Neuronal stem cell (in vitro differentiated cells): ENCODE measurements at regions not wholly inside any gene's neighbourhood (a gene's known extent, or its start where the extent isn't known, plus 50 kb on each side); places are given as distances from the start of the nearest gene placed in this dataset.

Experiments used
- DNase-seq: peaks from one replicate; pipeline ENCODE4 v3.0.0-alpha.2; 2013; ENCODE audit warnings: low spot score
- H2AFZ ChIP-seq: one replicate; pipeline ENCODE4 v1.6.1; 2013; ENCODE audit warnings: mild to moderate bottlenecking, low read length, inconsistent platforms
- H2AK5ac ChIP-seq: 2 replicates; pipeline ENCODE4 v1.6.1; 2013; ENCODE audit warnings: low read depth, mild to moderate bottlenecking, inconsistent platforms, low read length, moderate library complexity, mixed read lengths
- H2BK120ac ChIP-seq: 2 replicates; pipeline ENCODE4 v1.6.1; 2013; ENCODE audit warnings: low read depth, mild to moderate bottlenecking, inconsistent platforms, low read length, moderate library complexity, mixed read lengths
- H2BK12ac ChIP-seq: one replicate; pipeline ENCODE4 v1.6.1; 2013; ENCODE audit warnings: low read length, inconsistent platforms
- H2BK15ac ChIP-seq: 2 replicates; pipeline ENCODE4 v1.6.1; 2013; ENCODE audit warnings: mild to moderate bottlenecking, low read length, inconsistent platforms, mixed read lengths
- H2BK5ac ChIP-seq: one replicate; pipeline ENCODE4 v1.6.1; 2013; ENCODE audit warnings: inconsistent platforms, mild to moderate bottlenecking, low read length, moderate library complexity
- H3K14ac ChIP-seq: one replicate; pipeline ENCODE4 v1.6.1; 2013; ENCODE audit warnings: low read length, inconsistent platforms
- H3K18ac ChIP-seq: 2 replicates; pipeline ENCODE4 v1.6.1; 2013; ENCODE audit warnings: low read length, inconsistent platforms
- H3K23ac ChIP-seq: 2 replicates; pipeline ENCODE4 v1.6.1; 2013; ENCODE audit warnings: low read depth, mild to moderate bottlenecking, mixed read lengths, low read length, inconsistent platforms; ENCODE audit not compliant: poor library complexity
- H3K27ac ChIP-seq: replicated peaks from 3 replicates; pipeline ENCODE4 v1.5.1; 2013; ENCODE audit warnings: low read length, inconsistent platforms
- H3K27me3 ChIP-seq, 3 experiments: 2 replicates each; pipeline ENCODE4 v1.6.1; 2013; ENCODE audit warnings: low read length in 3 of 3, mild to moderate bottlenecking in 2 of 3, inconsistent platforms in 1 of 3, low read depth in 1 of 3, mixed read lengths in 1 of 3, moderate library complexity in 1 of 3; ENCODE audit not compliant: control insufficient read depth in 3 of 3, insufficient read depth in 3 of 3
- H3K36me3 ChIP-seq, 2 donors: replicated peaks in 1 of 2; 2 replicates each; pipeline ENCODE4 v1.6.1; 2013; ENCODE audit warnings: low read length in 2 of 2; ENCODE audit not compliant: control insufficient read depth in 2 of 2, insufficient read depth in 2 of 2
- H3K4ac ChIP-seq: 2 replicates; pipeline ENCODE4 v1.6.1; 2013; ENCODE audit warnings: inconsistent platforms, mild to moderate bottlenecking, low read length, moderate library complexity
- H3K4me1 ChIP-seq, 2 donors: 1 replicate in 1 of 2; 2 replicates in 1 of 2; pipeline ENCODE4 v1.6.1; 2013; ENCODE audit warnings: low read length in 2 of 2, low read depth in 1 of 2; ENCODE audit not compliant: control insufficient read depth in 2 of 2, insufficient read depth in 1 of 2
- H3K4me2 ChIP-seq: one replicate; pipeline ENCODE4 v1.6.1; 2013; ENCODE audit warnings: mild to moderate bottlenecking, low read length, inconsistent platforms; ENCODE audit not compliant: insufficient read depth, poor library complexity, severe bottlenecking
- H3K4me3 ChIP-seq, 2 donors: 2 replicates each; pipeline ENCODE4 v1.5.1; 2013; ENCODE audit warnings: low read length in 2 of 2, mild to moderate bottlenecking in 2 of 2, inconsistent platforms in 1 of 2, moderate library complexity in 1 of 2
- H3K79me1 ChIP-seq: one replicate; pipeline ENCODE4 v1.6.1; 2013; ENCODE audit warnings: low read depth, mild to moderate bottlenecking, inconsistent platforms, low read length, moderate library complexity
- H3K9ac ChIP-seq: one replicate; pipeline ENCODE4 v1.6.1; 2013; ENCODE audit warnings: mild to moderate bottlenecking, low read depth, low read length, inconsistent platforms; ENCODE audit not compliant: poor library complexity
- H3K9me3 ChIP-seq, 2 donors: replicated peaks in 1 of 2; 2 replicates each; pipeline versions ENCODE3 to v1.6.1; 2013; ENCODE audit warnings: low read length in 2 of 2, mild to moderate bottlenecking in 2 of 2, inconsistent platforms in 1 of 2, low read depth in 1 of 2, mixed read lengths in 1 of 2, moderate library complexity in 1 of 2; ENCODE audit not compliant: control insufficient read depth in 2 of 2, insufficient read depth in 1 of 2
- H4K8ac ChIP-seq: one replicate; pipeline ENCODE4 v1.6.1; 2013; ENCODE audit warnings: low read depth, mild to moderate bottlenecking, inconsistent platforms, low read length, moderate library complexity
- H4K91ac ChIP-seq: one replicate; pipeline ENCODE4 v1.6.1; 2013; ENCODE audit warnings: low read length, low read depth, mild to moderate bottlenecking, inconsistent platforms; ENCODE audit not compliant: poor library complexity
- WGBS, 2 donors: extraction: QIAGEN DNeasy Blood & Tissue Kit; methylation state at CpG; one replicate each; pipeline ENCODE4 v1.1.7; 2013; ENCODE audit warnings: missing lambda C conversion rate in 2 of 2, mixed read lengths in 1 of 2; ENCODE audit not compliant: insufficient read length in 2 of 2, insufficient replicate concordance in 1 of 2; ENCODE audit errors: extremely low coverage in 2 of 2; 5-methylcytosine and 5-hydroxymethylcytosine counted together

GRCh38 chr2:12296915-12297314 is 419.8 kb upstream of the TRIB2 start:
- H3K79me1 ChIP-seq: no peaks in the 10 kb centered on the region
- H2BK120ac ChIP-seq: no peak overlapping the region
- no peak overlapping the region for H4K8ac ChIP-seq
- H3K4ac ChIP-seq: no peak overlapping the region
- H2BK12ac ChIP-seq: no peak overlapping the region
- H3K27me3 ChIP-seq: no peaks in the 10 kb centered on the region
- H2AK5ac ChIP-seq: no peak overlapping the region
- H3K4me3 ChIP-seq: no peak overlapping the region
- no peak overlapping the region for H3K23ac ChIP-seq
- no peak overlapping the region for H2AFZ ChIP-seq
- no peaks in the 10 kb centered on the region for H3K9me3 ChIP-seq
- H3K18ac ChIP-seq: no peak overlapping the region
- no peak overlapping the region for H3K14ac ChIP-seq
- H2BK15ac ChIP-seq: no peak overlapping the region
- H4K91ac ChIP-seq: no peak overlapping the region
- H3K9ac ChIP-seq: no peak overlapping the region
- no peaks in the 10 kb centered on the region for H3K36me3 ChIP-seq
- DNase-seq: no peak
- H3K4me2 ChIP-seq: no peak overlapping the region
- no peak overlapping the region for H3K27ac ChIP-seq
- peaks cover 7 to 8% of the 10 kb centered on the region in 2 donors for H3K4me1 ChIP-seq
- H2BK5ac ChIP-seq: no peak overlapping the region

- H3K36me3 ChIP-seq: no peaks in the 10 kb centered on the region
- no peaks in the 10 kb centered on the region for H3K79me1 ChIP-seq
- H3K4me1 ChIP-seq: peaks cover 7 to 8% of the 10 kb centered on the region in 2 donors
- H2BK15ac ChIP-seq: no peak overlapping the region
- no peak overlapping the region for H2BK5ac ChIP-seq
- no peak overlapping the region for H3K9ac ChIP-seq
- WGBS, 2 donors: no CpG with 5 or more reads among the region's 2 CpGs
- no peak for DNase-seq
- no peak overlapping the region for H3K23ac ChIP-seq
- no peak overlapping the region for H4K91ac ChIP-seq
- H3K9me3 ChIP-seq: no peaks in the 10 kb centered on the region
- no peak overlapping the region for H3K4ac ChIP-seq
- no peak overlapping the region for H3K4me3 ChIP-seq
- no peak overlapping the region for H2BK12ac ChIP-seq
- H4K8ac ChIP-seq: no peak overlapping the region
- no peak overlapping the region for H3K27ac ChIP-seq
- no peak overlapping the region for H2AFZ ChIP-seq
- no peak overlapping the region for H3K18ac ChIP-seq
- no peak overlapping the region for H3K14ac ChIP-seq
- H3K4me2 ChIP-seq: no peak overlapping the region
- H2BK120ac ChIP-seq: no peak overlapping the region
- no peak overlapping the region for H2AK5ac ChIP-seq
- H3K27me3 ChIP-seq: no peaks in the 10 kb centered on the region
These were observed 418.4 kb upstream of the TRIB2 start for GRCh38 chr2:12298352-12298751.

- no CpG with 5 or more reads among the region's 1 CpG for WGBS, 2 donors
- no peak overlapping the region for H3K9ac ChIP-seq
- no peaks in the 10 kb centered on the region for H3K27me3 ChIP-seq
- DNase-seq: no peak
- H3K4me1 ChIP-seq: peaks cover 11 to 12% of the 10 kb centered on the region in 2 donors
- H3K4me2 ChIP-seq: no peak overlapping the region
- no peak overlapping the region for H3K23ac ChIP-seq
- no peak overlapping the region for H2BK5ac ChIP-seq
- no peak overlapping the region for H3K14ac ChIP-seq
- H3K27ac ChIP-seq: no peak overlapping the region
- no peak overlapping the region for H3K18ac ChIP-seq
- no peaks in the 10 kb centered on the region for H3K9me3 ChIP-seq
- no peak overlapping the region for H2BK120ac ChIP-seq
- no peak overlapping the region for H2BK15ac ChIP-seq
- H3K79me1 ChIP-seq: no peaks in the 10 kb centered on the region
- H4K91ac ChIP-seq: no peak overlapping the region
- no peak overlapping the region for H2AFZ ChIP-seq
- no peak overlapping the region for H3K4ac ChIP-seq
- H3K4me3 ChIP-seq: no peak overlapping the region
- H4K8ac ChIP-seq: no peak overlapping the region
- H2BK12ac ChIP-seq: no peak overlapping the region
- no peak overlapping the region for H2AK5ac ChIP-seq
- H3K36me3 ChIP-seq: no peaks in the 10 kb centered on the region
These were observed 417.3 kb upstream of the TRIB2 start for GRCh38 chr2:12299431-12299830.

GRCh38 chr2:12300019-12300602 is 416.6 kb upstream of the TRIB2 start:
- H2BK5ac ChIP-seq: no peak overlapping the region

More at GRCh38 chr2:12300019-12300602, 416.6 kb upstream of the TRIB2 start:
- no peak overlapping the region for H3K23ac ChIP-seq
- H4K8ac ChIP-seq: no peak overlapping the region
- no peak overlapping the region for H2AFZ ChIP-seq
- H3K4me2 ChIP-seq: no peak overlapping the region
- H3K9ac ChIP-seq: no peak overlapping the region
- no peak overlapping the region for H2AK5ac ChIP-seq
- no CpG with 5 or more reads among the region's 4 CpGs for WGBS, 2 donors
- H3K4me3 ChIP-seq: no peak overlapping the region
- no peak overlapping the region for H3K14ac ChIP-seq
- H3K9me3 ChIP-seq: no peaks in the 10 kb centered on the region
- no peak overlapping the region for H2BK15ac ChIP-seq
- H4K91ac ChIP-seq: no peak overlapping the region
- no peaks in the 10 kb centered on the region for H3K27me3 ChIP-seq
- no peak overlapping the region for H3K27ac ChIP-seq
- DNase-seq: no peak
- no peak overlapping the region for H3K18ac ChIP-seq
- no peak overlapping the region for H3K4ac ChIP-seq
- peaks cover 13 to 18% of the 10 kb centered on the region in 2 donors for H3K4me1 ChIP-seq
- H2BK120ac ChIP-seq: no peak overlapping the region
- no peak overlapping the region for H2BK12ac ChIP-seq
- no peaks in the 10 kb centered on the region for H3K36me3 ChIP-seq
- H3K79me1 ChIP-seq: no peaks in the 10 kb centered on the region
